Neural progenitor cell (in vitro differentiated cells): ENCODE measurements at regions not wholly inside any gene's neighbourhood (a gene's known extent, or its start where the extent isn't known, plus 50 kb on each side); places are given as distances from the start of the nearest gene placed in this dataset.

Experiments used
- DNase-seq: peaks from one replicate; pipeline ENCODE4 v3.0.0-alpha.2; 2016; ENCODE audit warnings: low spot score
- H2AFZ ChIP-seq: fragments of 200-600 bp; sonication (generic); replicated peaks from 2 replicates; pipeline ENCODE4 v1.6.1; 2016; ENCODE audit warnings: antibody characterized with exemption
- H3F3A ChIP-seq: fragments of 200-600 bp; sonication (generic); 2 replicates; pipeline ENCODE4 v1.6.1; 2016; ENCODE audit warnings: antibody characterized with exemption, low read depth
- H3K27ac ChIP-seq: fragments of 200-600 bp; sonication (generic); 2 replicates; pipeline ENCODE4 v1.5.1; 2016; ENCODE audit warnings: mild to moderate bottlenecking
- H3K27me3 ChIP-seq: fragments of 200-600 bp; sonication (generic); 2 replicates; pipeline ENCODE4 v1.6.1; 2016; ENCODE audit warnings: mild to moderate bottlenecking, moderate library complexity
- H3K36me3 ChIP-seq: fragments of 200-600 bp; sonication (generic); 2 replicates; pipeline ENCODE4 v1.5.1; 2016
- H3K4me1 ChIP-seq: fragments of 200-600 bp; sonication (generic); 2 replicates; pipeline ENCODE4 v1.6.1; 2016; ENCODE audit warnings: mixed run types
- H3K4me2 ChIP-seq: fragments of 200-600 bp; sonication (generic); 2 replicates; pipeline ENCODE4 v1.6.1; 2016
- H3K4me3 ChIP-seq: fragments of 200-600 bp; sonication (generic); 2 replicates; pipeline ENCODE4 v1.5.1; 2016
- H3K79me2 ChIP-seq: fragments of 200-600 bp; sonication (generic); 2 replicates; pipeline ENCODE4 v1.6.1; 2016; ENCODE audit warnings: low read depth
- H3K9ac ChIP-seq: fragments of 200-600 bp; sonication (generic); 2 replicates; pipeline ENCODE4 v1.6.1; 2016
- H3K9me3 ChIP-seq: fragments of 200-600 bp; sonication (generic); 2 replicates; pipeline ENCODE4 v1.5.1; 2016; ENCODE audit warnings: low read depth
- H4K20me1 ChIP-seq: fragments of 200-600 bp; sonication (generic); 2 replicates; pipeline ENCODE4 v1.6.1; 2016; ENCODE audit warnings: low read depth
- H3K27ac Mint-ChIP-seq: 3 replicates; pipeline ENCODE4 v1.8.0; 2021; ENCODE audit warnings: mixed read lengths
- H3K27me3 Mint-ChIP-seq: 2 replicates; pipeline ENCODE4 v1.8.0; 2022; ENCODE audit warnings: low read depth, mild to moderate bottlenecking, inconsistent platforms, moderate library complexity, mixed read lengths; ENCODE audit not compliant: insufficient read depth
- H3K36me3 Mint-ChIP-seq: 3 replicates; pipeline ENCODE4 v1.8.0; 2021; ENCODE audit warnings: mixed read lengths
- H3K4me1 Mint-ChIP-seq: 3 replicates; pipeline ENCODE4 v1.8.0; 2021; ENCODE audit warnings: mixed read lengths
- H3K4me3 Mint-ChIP-seq: 3 replicates; pipeline ENCODE4 v1.8.0; 2021; ENCODE audit warnings: mild to moderate bottlenecking, moderate library complexity, mixed read lengths
- H3K9me3 Mint-ChIP-seq: 3 replicates; pipeline ENCODE4 v1.8.0; 2020; ENCODE audit warnings: mixed read lengths
- EZH2 ChIP-seq: fragments of 200-600 bp; sonication (generic); IDR thresholded peaks from 2 replicates; pipeline ENCODE4 v1.6.1; 2017; ENCODE audit warnings: antibody characterized with exemption, mild to moderate bottlenecking, moderate library complexity
- EZH2phosphoT487 ChIP-seq: fragments of 200-600 bp; sonication (generic); IDR thresholded peaks from 2 replicates; pipeline ENCODE4 v1.6.1; 2017; ENCODE audit warnings: antibody characterized with exemption
- TF ChIP-seq, protein P1 (sequence below): fragments of 200-600 bp; sonication (generic); IDR thresholded peaks from 2 replicates; pipeline ENCODE4 v1.5.1; 2017; ENCODE audit warnings: antibody characterized with exemption, mild to moderate bottlenecking

GRCh38 chr3:19739504-19739903 lies 194.5 kb downstream of the EFHB start:
- Histone ChIP-seq H3K27me3 (no peaks in the 10 kb centered on the region), H3K4me2 (no peak overlapping the region), H3K27ac (no peak overlapping the region), H3K79me2 (no peaks in the 10 kb centered on the region), H3K4me1 (peaks cover 29% of the 10 kb centered on the region), H3K36me3 (no peaks in the 10 kb centered on the region), H3K9ac (no peak overlapping the region), H4K20me1 (no peaks in the 10 kb centered on the region), H3K9me3 (no peaks in the 10 kb centered on the region), H2AFZ (peak overlapping the region; percentile 66), H3F3A (no peaks in the 10 kb centered on the region), H3K4me3 (no peak overlapping the region)
- TF ChIP-seq, protein P1, sequence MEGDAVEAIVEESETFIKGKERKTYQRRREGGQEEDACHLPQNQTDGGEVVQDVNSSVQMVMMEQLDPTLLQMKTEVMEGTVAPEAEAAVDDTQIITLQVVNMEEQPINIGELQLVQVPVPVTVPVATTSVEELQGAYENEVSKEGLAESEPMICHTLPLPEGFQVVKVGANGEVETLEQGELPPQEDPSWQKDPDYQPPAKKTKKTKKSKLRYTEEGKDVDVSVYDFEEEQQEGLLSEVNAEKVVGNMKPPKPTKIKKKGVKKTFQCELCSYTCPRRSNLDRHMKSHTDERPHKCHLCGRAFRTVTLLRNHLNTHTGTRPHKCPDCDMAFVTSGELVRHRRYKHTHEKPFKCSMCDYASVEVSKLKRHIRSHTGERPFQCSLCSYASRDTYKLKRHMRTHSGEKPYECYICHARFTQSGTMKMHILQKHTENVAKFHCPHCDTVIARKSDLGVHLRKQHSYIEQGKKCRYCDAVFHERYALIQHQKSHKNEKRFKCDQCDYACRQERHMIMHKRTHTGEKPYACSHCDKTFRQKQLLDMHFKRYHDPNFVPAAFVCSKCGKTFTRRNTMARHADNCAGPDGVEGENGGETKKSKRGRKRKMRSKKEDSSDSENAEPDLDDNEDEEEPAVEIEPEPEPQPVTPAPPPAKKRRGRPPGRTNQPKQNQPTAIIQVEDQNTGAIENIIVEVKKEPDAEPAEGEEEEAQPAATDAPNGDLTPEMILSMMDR = no peak
- no peak for DNase-seq
- H3K36me3 Mint-ChIP-seq = no peaks in the 10 kb centered on the region
- H3K27ac Mint-ChIP-seq = no peak overlapping the region
- H3K4me3 Mint-ChIP-seq = no peak overlapping the region
- peaks cover 28% of the 10 kb centered on the region for H3K4me1 Mint-ChIP-seq
- no peaks in the 10 kb centered on the region for H3K27me3 Mint-ChIP-seq
- no peaks in the 10 kb centered on the region for H3K9me3 Mint-ChIP-seq

DNA sequence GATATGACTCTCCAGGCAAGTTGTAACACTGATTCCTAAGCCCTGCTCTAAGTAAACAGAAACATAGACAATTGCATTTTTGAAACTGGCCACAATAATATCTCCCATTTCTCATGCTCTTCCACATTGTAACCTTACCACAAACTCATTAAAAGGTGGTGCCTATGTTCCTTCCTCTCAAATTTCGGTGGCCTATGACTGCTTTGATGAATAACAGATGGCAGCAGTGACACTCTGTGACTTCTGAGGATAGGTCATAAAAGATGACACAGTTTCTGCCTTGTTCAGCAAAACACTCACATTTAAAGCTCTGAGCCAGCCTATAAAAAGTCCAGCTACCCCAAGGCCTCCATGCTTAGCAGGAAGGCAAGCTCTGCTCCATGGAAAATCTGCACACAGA lies 195.2 kb downstream of the EFHB start:
- Histone ChIP-seq H4K20me1 (no peaks in the 10 kb centered on the region), H3K9me3 (no peaks in the 10 kb centered on the region), H3K27ac (no peak overlapping the region), H3K4me1 (peaks cover 27% of the 10 kb centered on the region), H3K4me2 (no peak overlapping the region), H3K27me3 (no peaks in the 10 kb centered on the region), H3K4me3 (no peak overlapping the region), H3K79me2 (no peaks in the 10 kb centered on the region), H3K36me3 (no peaks in the 10 kb centered on the region), H3K9ac (no peak overlapping the region), H2AFZ (peak overlapping the region; percentile 3), H3F3A (no peaks in the 10 kb centered on the region)
- Mint-ChIP-seq H3K36me3 (no peaks in the 10 kb centered on the region), H3K4me1 (peaks cover 22% of the 10 kb centered on the region), H3K27ac (no peak overlapping the region), H3K9me3 (no peaks in the 10 kb centered on the region), H3K4me3 (no peak overlapping the region), H3K27me3 (no peaks in the 10 kb centered on the region)
- DNase-seq = no peak
- TF ChIP-seq EZH2 = no peak
- no peak for TF ChIP-seq EZH2phosphoT487
- TF ChIP-seq, protein P1 = no peak

DNA sequence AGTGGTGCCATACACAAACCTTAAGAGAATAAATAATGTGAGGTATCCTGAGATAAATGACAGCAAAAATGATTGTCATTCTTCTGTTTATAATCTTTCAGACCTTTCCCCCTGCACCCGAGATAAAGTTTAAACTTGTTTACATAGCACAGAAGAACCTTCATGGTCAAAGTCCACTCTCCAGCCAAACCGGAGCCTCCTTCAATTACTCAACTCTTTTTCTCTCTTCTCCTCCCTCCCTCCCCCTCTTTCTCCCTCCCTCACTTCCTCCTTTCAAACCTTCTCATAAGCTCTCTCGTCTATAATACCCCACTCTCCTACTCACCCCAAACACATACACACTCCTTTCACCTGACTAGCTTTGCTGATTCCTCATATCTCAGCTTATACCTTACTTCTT lies 198.9 kb downstream of the EFHB start:
- Mint-ChIP-seq H3K27ac (no peak overlapping the region), H3K4me3 (no peak overlapping the region), H3K9me3 (no peaks in the 10 kb centered on the region), H3K27me3 (no peaks in the 10 kb centered on the region), H3K4me1 (peaks cover 2% of the 10 kb centered on the region), H3K36me3 (no peaks in the 10 kb centered on the region)
- Histone ChIP-seq H3F3A (no peaks in the 10 kb centered on the region), H3K4me2 (no peak overlapping the region), H3K79me2 (no peaks in the 10 kb centered on the region), H3K4me1 (peaks cover 7% of the 10 kb centered on the region), H4K20me1 (no peaks in the 10 kb centered on the region), H3K27ac (no peak overlapping the region), H2AFZ (no peak overlapping the region), H3K9ac (no peak overlapping the region), H3K27me3 (no peaks in the 10 kb centered on the region), H3K9me3 (no peaks in the 10 kb centered on the region), H3K4me3 (no peak overlapping the region), H3K36me3 (no peaks in the 10 kb centered on the region)
- TF ChIP-seq EZH2 (no peak), EZH2phosphoT487 (no peak)
- TF ChIP-seq, protein P1 = no peak
- no peak for DNase-seq

GRCh38 chr3:19734453-19734852 lies 199.6 kb downstream of the EFHB start:
- H3K27ac Mint-ChIP-seq = no peak overlapping the region
- no peaks in the 10 kb centered on the region for H3K9me3 ChIP-seq
- no peaks in the 10 kb centered on the region for H3K9me3 Mint-ChIP-seq
- no peaks in the 10 kb centered on the region for H3K36me3 ChIP-seq
- H3K27ac ChIP-seq = no peak overlapping the region
- no peak for DNase-seq
- H3K36me3 Mint-ChIP-seq = no peaks in the 10 kb centered on the region
- no peak for TF ChIP-seq EZH2phosphoT487
- TF ChIP-seq, protein P1 = no peak
- no peak for TF ChIP-seq EZH2
- no peak overlapping the region for H3K9ac ChIP-seq
- no peaks in the 10 kb centered on the region for H4K20me1 ChIP-seq
- no peaks in the 10 kb centered on the region for H3F3A ChIP-seq
- H3K4me1 Mint-ChIP-seq = no peaks in the 10 kb centered on the region
- H3K27me3 Mint-ChIP-seq = no peaks in the 10 kb centered on the region
- H3K4me2 ChIP-seq = no peak overlapping the region
- H2AFZ ChIP-seq = no peak overlapping the region
- H3K79me2 ChIP-seq = no peaks in the 10 kb centered on the region
- peaks cover under 1% of the 10 kb centered on the region for H3K4me1 ChIP-seq
- no peaks in the 10 kb centered on the region for H3K27me3 ChIP-seq
- H3K4me3 ChIP-seq = no peak overlapping the region
- no peak overlapping the region for H3K4me3 Mint-ChIP-seq
